IMR-90 (cell line): ENCODE measurements at regions not wholly inside any gene's neighbourhood (a gene's known extent, or its start where the extent isn't known, plus 50 kb on each side); places are given as distances from the start of the nearest gene placed in this dataset.

Experiments
- ATAC-seq: fragments of 200-7000 bp; cut with Tn5 transposase; 2 replicates; pipeline ENCODE4 v1.9.1; 2020; ENCODE audit warnings: low read depth, mild to moderate bottlenecking, moderate library complexity
- BruUV-seq: library from RNA; stranded (reverse); fragments of 400-500 nt; replicated peaks from 2 replicates; lab custom pipeline; 2021; lab: Mats Ljungman, UMichigan
- CTCF ChIA-PET: fragments of 300-600 bp; formaldehyde crosslinking; extraction: SDS; loops from one replicate; lab custom pipeline; 2021; ENCODE audit warnings: antibody characterized with exemption; lab: Yijun Ruan, JAX
- POLR2A ChIA-PET: fragments of 300-600 bp; sonication (Branson Sonifier 250); formaldehyde crosslinking; loops from one replicate; lab custom pipeline; 2022; ENCODE audit warnings: antibody characterized with exemption; ENCODE audit not compliant: unreplicated experiment; lab: Charles Lee
- DNase-seq: peaks from one replicate; pipeline ENCODE4 v3.0.0; 2013
- H2AFZ ChIP-seq: replicated peaks from 2 replicates; pipeline ENCODE3; 2013; ENCODE audit warnings: low read length, mild to moderate bottlenecking; ENCODE audit not compliant: poor library complexity
- H2AK5ac ChIP-seq: 2 replicates; pipeline ENCODE4 v1.6.1; 2013; ENCODE audit warnings: low read depth, low read length, inconsistent platforms
- H2AK9ac ChIP-seq: replicated peaks from 2 replicates; pipeline ENCODE3; 2013; ENCODE audit warnings: mild to moderate bottlenecking, low read depth, low read length, moderate library complexity; ENCODE audit not compliant: poor library complexity
- H2BK120ac ChIP-seq: 2 replicates; pipeline ENCODE4 v1.6.1; 2013; ENCODE audit warnings: low read depth, low read length, inconsistent platforms
- H2BK15ac ChIP-seq: 3 replicates; pipeline ENCODE4 v1.6.1; 2013; ENCODE audit warnings: low read depth, low read length, inconsistent platforms
- H2BK20ac ChIP-seq: 2 replicates; pipeline ENCODE4 v1.6.1; 2013; ENCODE audit warnings: low read depth, mild to moderate bottlenecking, inconsistent platforms, low read length, moderate library complexity
- H2BK5ac ChIP-seq: 2 replicates; pipeline ENCODE4 v1.6.1; 2013; ENCODE audit warnings: mild to moderate bottlenecking, low read depth, low read length, inconsistent platforms; ENCODE audit not compliant: poor library complexity, severe bottlenecking
- H3K14ac ChIP-seq: replicated peaks from 2 replicates; pipeline ENCODE4 v1.6.1; 2013; ENCODE audit warnings: low read depth, low read length, inconsistent platforms
- H3K18ac ChIP-seq: 2 replicates; pipeline ENCODE4 v1.6.1; 2013; ENCODE audit warnings: low read depth, low read length, control low read depth
- H3K23ac ChIP-seq: 2 replicates; pipeline ENCODE4 v1.6.1; 2013; ENCODE audit warnings: low read depth, low read length, inconsistent platforms
- H3K27ac ChIP-seq: 2 replicates; pipeline ENCODE4 v1.5.1; 2013; ENCODE audit warnings: mild to moderate bottlenecking, control low read depth, low read length; ENCODE audit not compliant: insufficient read depth
- H3K27me3 ChIP-seq: 2 replicates; pipeline ENCODE4 v1.6.1; 2013; ENCODE audit warnings: low read length; ENCODE audit not compliant: control insufficient read depth, insufficient read depth
- H3K36me3 ChIP-seq: 2 replicates; pipeline ENCODE4 v1.6.1; 2013; ENCODE audit warnings: low read length, mixed read lengths; ENCODE audit not compliant: control insufficient read depth, insufficient read depth
- H3K4ac ChIP-seq: 2 replicates; pipeline ENCODE4 v1.6.1; 2013; ENCODE audit warnings: low read depth, low read length, inconsistent platforms
- H3K4me1 ChIP-seq: 2 replicates; pipeline ENCODE4 v1.6.1; 2013; ENCODE audit warnings: low read length, mixed read lengths; ENCODE audit not compliant: control insufficient read depth, insufficient read depth
- H3K4me2 ChIP-seq: 2 replicates; pipeline ENCODE4 v1.6.1; 2013; ENCODE audit warnings: low read depth, mild to moderate bottlenecking, control low read depth, low read length, moderate library complexity
- H3K4me3 ChIP-seq: 2 replicates; pipeline ENCODE4 v1.5.1; 2013; ENCODE audit warnings: low read depth, mild to moderate bottlenecking, control low read depth, low read length, moderate library complexity; ENCODE audit not compliant: insufficient read depth
- H3K56ac ChIP-seq: 2 replicates; pipeline ENCODE4 v1.6.1; 2013; ENCODE audit warnings: low read length, inconsistent platforms; ENCODE audit not compliant: insufficient read depth; ENCODE audit errors: extremely low read depth
- H3K79me1 ChIP-seq, 2 experiments: 2 replicates each; pipeline ENCODE4 v1.6.1; 2013; ENCODE audit warnings: low read length in 2 of 2, inconsistent platforms in 1 of 2, low read depth in 1 of 2
- H3K9ac ChIP-seq: 2 replicates; pipeline ENCODE4 v1.6.1; 2013; ENCODE audit warnings: low read depth, low read length, control low read depth
- H3K9me1 ChIP-seq: 2 replicates; pipeline ENCODE4 v1.6.1; 2013; ENCODE audit warnings: low read length, inconsistent platforms; ENCODE audit not compliant: insufficient read depth
- H3K9me3 ChIP-seq: 2 replicates; pipeline ENCODE4 v1.6.1; 2013; ENCODE audit warnings: low read length; ENCODE audit not compliant: control insufficient read depth, insufficient read depth
- H4K20me1 ChIP-seq: 2 replicates; pipeline ENCODE4 v1.6.1; 2013; ENCODE audit warnings: low read length, inconsistent platforms; ENCODE audit not compliant: insufficient read depth
- H4K5ac ChIP-seq: 2 replicates; pipeline ENCODE4 v1.6.1; 2013; ENCODE audit warnings: mild to moderate bottlenecking, low read depth, low read length, control low read depth
- H4K8ac ChIP-seq, 2 experiments: 2 replicates each; pipeline ENCODE4 v1.6.1; 2013; ENCODE audit warnings: low read depth in 2 of 2, low read length in 2 of 2, control low read depth in 1 of 2, inconsistent platforms in 1 of 2
- H4K91ac ChIP-seq: 2 replicates; pipeline ENCODE4 v1.6.1; 2013; ENCODE audit warnings: low read depth, low read length, inconsistent platforms; ENCODE audit not compliant: insufficient read depth
- RAD21 ChIP-seq: IDR thresholded peaks from 2 replicates; pipeline ENCODE4 v1.6.1; 2012; ENCODE audit warnings: low read length, improper control_type of control experiment
- dilution Hi-C: fragments of 300-500 bp; cut with HindIII; formaldehyde crosslinking; loops from one replicate; pipeline ENCODE4 v1.14.3; 2018; ENCODE audit warnings: low sequenced_read_pairs; ENCODE audit not compliant: unreplicated experiment
- in situ Hi-C: fragments of 300-500 bp; cut with MboI; formaldehyde crosslinking; loops from 3 replicates; pipeline ENCODE4 v1.14.3; 2019; ENCODE audit warnings: low sequenced_read_pairs, inconsistent platforms, mixed read lengths
- intact Hi-C: fragments of 100-400 bp; cut with micrococcal nuclease; formaldehyde crosslinking; loops from 2 replicates; pipeline ENCODE4 v1.10.0; 2022

DNA sequence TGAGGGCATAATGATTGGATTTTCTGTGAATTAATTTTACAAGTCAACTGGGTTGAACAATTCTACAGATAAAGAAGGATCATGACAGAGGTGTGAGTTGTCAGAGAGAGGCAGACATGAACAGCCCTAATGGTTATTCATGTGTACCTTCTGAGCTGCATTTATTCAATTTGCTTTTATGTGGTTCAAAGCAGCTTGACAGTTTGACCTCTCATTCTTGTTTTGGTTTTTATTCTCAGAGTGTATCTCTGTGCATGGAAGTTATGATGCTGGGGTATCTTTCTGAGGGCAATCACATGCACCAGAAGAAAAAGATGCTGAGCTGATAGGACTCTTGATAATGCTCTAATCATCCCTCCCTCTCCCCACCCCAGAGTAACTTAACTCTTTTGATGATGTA, 169.3 kb upstream of the NPY2R start:
- H2BK20ac ChIP-seq, result no peak overlapping the region
- dilution Hi-C loops (no loop called here), intact Hi-C loops (no loop called here), in situ Hi-C loops (no loop called here)
- H3K9me3 ChIP-seq, result no peaks in the 10 kb centered on the region
- H3K9me1 ChIP-seq, result no peaks in the 10 kb centered on the region
- no peak overlapping the region for H2BK120ac ChIP-seq
- no peak overlapping the region for H4K8ac ChIP-seq
- CTCF ChIA-PET, result no interaction called here
- no TSS peak for BruUV-seq
- H3K4ac ChIP-seq, result no peak overlapping the region
- no peaks in the 10 kb centered on the region for H3K79me1 ChIP-seq
- no peak overlapping the region for H3K9ac ChIP-seq
- H4K20me1 ChIP-seq, result no peaks in the 10 kb centered on the region
- no peak overlapping the region for H3K27ac ChIP-seq
- POLR2A ChIA-PET, result interaction anchor here (0.6 kb wide), 1 partner anchor 583 kb away, joined by 3 read pairs; no protein-coding TSS in a partner anchor
- no peak overlapping the region for H2BK15ac ChIP-seq
- TF ChIP-seq RAD21, result no peak
- H2AK5ac ChIP-seq, result no peak overlapping the region
- no peak overlapping the region for H4K91ac ChIP-seq
- H2AFZ ChIP-seq, result no peak overlapping the region
- no peaks in the 10 kb centered on the region for H3K27me3 ChIP-seq
- no peaks in the 10 kb centered on the region for H3K36me3 ChIP-seq
- H2BK5ac ChIP-seq, result no peak overlapping the region
- no peak overlapping the region for H3K23ac ChIP-seq
- H3K14ac ChIP-seq, result no peak overlapping the region
- H2AK9ac ChIP-seq, result no peak overlapping the region
- DNase-seq (no peak), ATAC-seq (no peak)
- no peaks in the 10 kb centered on the region for H3K4me1 ChIP-seq
- H3K4me2 ChIP-seq, result no peak overlapping the region
- no peak overlapping the region for H3K18ac ChIP-seq
- no peak overlapping the region for H3K56ac ChIP-seq
- no peak overlapping the region for H3K4me3 ChIP-seq
- H4K5ac ChIP-seq, result no peak overlapping the region
